ENCODE measurements at regions not wholly inside any gene's neighbourhood (a gene's known extent, or its start where the extent isn't known, plus 50 kb on each side); places are given as distances from the start of the nearest gene placed in this dataset.

GRCh38 chr2:48126162-48126561 is 188.3 kb upstream of the FOXN2 start:
- DNase-seq (ENCODE audit: unreplicated experiment) = peak; percentile 41
- ChIA-PET CTCF (no interaction called here), POLR2A (no interaction called here)
- TF ChIP-seq CTCF (IDR thresholded peaks at IDR 0.05; ENCODE audit: unreplicated experiment) = no peak
- H3K36me3 Mint-ChIP-seq (ENCODE audit: insufficient read depth, unreplicated experiment) = no peaks in the 10 kb centered on the region
- intact Hi-C loops (cut with micrococcal nuclease) = no loop called here
- no peaks in the 10 kb centered on the region for H3K9me3 Mint-ChIP-seq (ENCODE audit: unreplicated experiment)
- no peak overlapping the region for H3K27ac Mint-ChIP-seq (ENCODE audit: low read depth, unreplicated experiment)
- no TSS peak for BruUV-seq (replicated peaks)
- H3K4me3 Mint-ChIP-seq (ENCODE audit: unreplicated experiment) = no peak overlapping the region
- no peaks in the 10 kb centered on the region for H3K4me1 Mint-ChIP-seq (ENCODE audit: insufficient read depth, unreplicated experiment)
- H3K27me3 Mint-ChIP-seq (ENCODE audit: insufficient read depth, unreplicated experiment) = no peaks in the 10 kb centered on the region

- DNase-seq (ENCODE audit: unreplicated experiment) = no peak
- Mint-ChIP-seq H3K27ac (ENCODE audit: low read depth, unreplicated experiment) (no peak overlapping the region), H3K27me3 (ENCODE audit: insufficient read depth, unreplicated experiment) (no peaks in the 10 kb centered on the region), H3K36me3 (ENCODE audit: insufficient read depth, unreplicated experiment) (no peaks in the 10 kb centered on the region), H3K4me3 (ENCODE audit: unreplicated experiment) (no peak overlapping the region), H3K9me3 (ENCODE audit: unreplicated experiment) (no peaks in the 10 kb centered on the region), H3K4me1 (ENCODE audit: insufficient read depth, unreplicated experiment) (no peaks in the 10 kb centered on the region)
- CTCF ChIA-PET = interaction anchor here (0.5 to 0.6 kb wide), 2 partner anchors 9 to 23 kb away, joined by 3 read pairs; no protein-coding TSS in a partner anchor
- BruUV-seq (replicated peaks) = no TSS peak
- no peak for TF ChIP-seq CTCF (IDR thresholded peaks at IDR 0.05; ENCODE audit: unreplicated experiment)
- POLR2A ChIA-PET = interaction anchor here (0.5 kb wide), 1 partner anchor 156 kb away, joined by 4 read pairs; no protein-coding TSS in a partner anchor
- intact Hi-C loops (cut with micrococcal nuclease) = no loop called here
Measured at GRCh38 chr2:48127612-48128191, 186.8 kb upstream of the FOXN2 start.

GRCh38 chr2:48129293-48129950 is 185.1 kb upstream of the FOXN2 start:
- H3K27me3 Mint-ChIP-seq (ENCODE audit: insufficient read depth, unreplicated experiment) = no peaks in the 10 kb centered on the region
- DNase-seq (ENCODE audit: unreplicated experiment) = no peak
- TF ChIP-seq CTCF (IDR thresholded peaks at IDR 0.05; ENCODE audit: unreplicated experiment) = no peak
- ChIA-PET CTCF (interaction anchor here (0.7 kb wide), 1 partner anchor 148 kb away, joined by 3 read pairs; no protein-coding TSS in a partner anchor), POLR2A (no interaction called here)
- no peaks in the 10 kb centered on the region for H3K36me3 Mint-ChIP-seq (ENCODE audit: insufficient read depth, unreplicated experiment)
- no peaks in the 10 kb centered on the region for H3K9me3 Mint-ChIP-seq (ENCODE audit: unreplicated experiment)
- no peak overlapping the region for H3K4me3 Mint-ChIP-seq (ENCODE audit: unreplicated experiment)
- no peaks in the 10 kb centered on the region for H3K4me1 Mint-ChIP-seq (ENCODE audit: insufficient read depth, unreplicated experiment)
- intact Hi-C loops (cut with micrococcal nuclease) = no loop called here
- no TSS peak for BruUV-seq (replicated peaks)
- H3K27ac Mint-ChIP-seq (ENCODE audit: low read depth, unreplicated experiment) = no peak overlapping the region

- BruUV-seq (replicated peaks) = no TSS peak
- Mint-ChIP-seq H3K4me1 (ENCODE audit: insufficient read depth, unreplicated experiment) (no peaks in the 10 kb centered on the region), H3K9me3 (ENCODE audit: unreplicated experiment) (peaks cover 8% of the 10 kb centered on the region), H3K36me3 (ENCODE audit: insufficient read depth, unreplicated experiment) (no peaks in the 10 kb centered on the region), H3K27ac (ENCODE audit: low read depth, unreplicated experiment) (no peak overlapping the region), H3K4me3 (ENCODE audit: unreplicated experiment) (no peak overlapping the region), H3K27me3 (ENCODE audit: insufficient read depth, unreplicated experiment) (no peaks in the 10 kb centered on the region)
- TF ChIP-seq CTCF (IDR thresholded peaks at IDR 0.05; ENCODE audit: unreplicated experiment) = no peak
- no peak for DNase-seq (ENCODE audit: unreplicated experiment)
- CTCF ChIA-PET = interaction anchor here (0.7 kb wide), 1 partner anchor 364 kb away, joined by 3 read pairs; no protein-coding TSS in a partner anchor
- intact Hi-C loops (cut with micrococcal nuclease) = no loop called here
- POLR2A ChIA-PET = no interaction called here
Measured at GRCh38 chr2:48131539-48132270, 182.8 kb upstream of the FOXN2 start.

All from MCF 10A (cell line).